ENCODE measurements at regions not wholly inside any gene's neighbourhood (a gene's known extent, or its start where the extent isn't known, plus 50 kb on each side); places are given as distances from the start of the nearest gene placed in this dataset.

- Histone ChIP-seq H3K9me3 (ENCODE audit: insufficient read depth, low read length) (no peaks in the 10 kb centered on the region), H3K4me1 (ENCODE audit: low read length) (peaks cover 25% of the 10 kb centered on the region), H3K4me2 (ENCODE audit: low read length) (no peak overlapping the region), H3K4me3 (ENCODE audit: low read length) (no peak overlapping the region), H3K79me2 (ENCODE audit: low read length) (no peaks in the 10 kb centered on the region), H3K27me3 (ENCODE audit: low read depth, low read length) (peaks cover 64% of the 10 kb centered on the region), H3K36me3 (replicated peaks; ENCODE audit: low read depth, low read length) (no peaks in the 10 kb centered on the region), H4K20me1 (ENCODE audit: insufficient read depth, low read length) (peaks cover 8% of the 10 kb centered on the region; the same call in 1 of the 2 replicates), H3K9ac (ENCODE audit: low read length) (no peak overlapping the region), H2AFZ (ENCODE audit: low read depth, low read length) (no peak overlapping the region), H3K27ac (ENCODE audit: low read length) (no peak overlapping the region)
- TF ChIP-seq EZH2phosphoT487 (IDR thresholded peaks at IDR 0.05; ENCODE audit: low read depth): no peak
- no peak for TF ChIP-seq CTCF (IDR thresholded peaks at IDR 0.05; ENCODE audit: low read depth, low read length)
Observed at GRCh38 chr20:23244916-23245552, 105.6 kb upstream of the NXT1 start.

GRCh38 chr20:23244156-23244915, 106.3 kb upstream of the NXT1 start:
- Histone ChIP-seq H3K9ac (ENCODE audit: low read length) (no peak overlapping the region), H3K27me3 (ENCODE audit: low read depth, low read length) (peaks cover 60% of the 10 kb centered on the region), H3K36me3 (replicated peaks; ENCODE audit: low read depth, low read length) (no peaks in the 10 kb centered on the region), H3K4me1 (ENCODE audit: low read length) (peaks cover 25% of the 10 kb centered on the region), H3K9me3 (ENCODE audit: insufficient read depth, low read length) (no peaks in the 10 kb centered on the region), H3K79me2 (ENCODE audit: low read length) (no peaks in the 10 kb centered on the region), H3K27ac (ENCODE audit: low read length) (no peak overlapping the region), H3K4me3 (ENCODE audit: low read length) (no peak overlapping the region), H3K4me2 (ENCODE audit: low read length) (no peak overlapping the region), H2AFZ (ENCODE audit: low read depth, low read length) (no peak overlapping the region), H4K20me1 (ENCODE audit: insufficient read depth, low read length) (peaks cover 8% of the 10 kb centered on the region; the same call in 1 of the 2 replicates)
- TF ChIP-seq CTCF (IDR thresholded peaks at IDR 0.05; ENCODE audit: low read depth, low read length) (no peak), EZH2phosphoT487 (IDR thresholded peaks at IDR 0.05; ENCODE audit: low read depth) (no peak)

- Histone ChIP-seq H3K4me2 (ENCODE audit: low read length) (no peak overlapping the region), H3K9ac (ENCODE audit: low read length) (no peak overlapping the region), H3K27ac (ENCODE audit: low read length) (no peak overlapping the region), H3K79me2 (ENCODE audit: low read length) (no peaks in the 10 kb centered on the region), H4K20me1 (ENCODE audit: insufficient read depth, low read length) (peaks cover 8% of the 10 kb centered on the region; the same call in 1 of the 2 replicates), H2AFZ (ENCODE audit: low read depth, low read length) (no peak overlapping the region), H3K9me3 (ENCODE audit: insufficient read depth, low read length) (no peaks in the 10 kb centered on the region), H3K4me1 (ENCODE audit: low read length) (peaks cover 25% of the 10 kb centered on the region), H3K36me3 (replicated peaks; ENCODE audit: low read depth, low read length) (no peaks in the 10 kb centered on the region), H3K27me3 (ENCODE audit: low read depth, low read length) (peaks cover 61% of the 10 kb centered on the region), H3K4me3 (ENCODE audit: low read length) (no peak overlapping the region)
- TF ChIP-seq EZH2phosphoT487 (IDR thresholded peaks at IDR 0.05; ENCODE audit: low read depth): no peak
- TF ChIP-seq CTCF (IDR thresholded peaks at IDR 0.05; ENCODE audit: low read depth, low read length): no peak
Observed at GRCh38 chr20:23243791-23244155, 106.8 kb upstream of the NXT1 start.

GRCh38 chr20:23242556-23243180, 107.9 kb upstream of the NXT1 start:
- TF ChIP-seq CTCF (IDR thresholded peaks at IDR 0.05; ENCODE audit: low read depth, low read length) (no peak), EZH2phosphoT487 (IDR thresholded peaks at IDR 0.05; ENCODE audit: low read depth) (no peak)
- H3K4me1 ChIP-seq (ENCODE audit: low read length): peaks cover 23% of the 10 kb centered on the region

More at GRCh38 chr20:23242556-23243180, 107.9 kb upstream of the NXT1 start:
- peaks cover 54% of the 10 kb centered on the region for H3K27me3 ChIP-seq (ENCODE audit: low read depth, low read length)
- peaks cover 6% of the 10 kb centered on the region; the same call in 1 of the 2 replicates for H4K20me1 ChIP-seq (ENCODE audit: insufficient read depth, low read length)
- H3K4me3 ChIP-seq (ENCODE audit: low read length): no peak overlapping the region
- H3K9me3 ChIP-seq (ENCODE audit: insufficient read depth, low read length): no peaks in the 10 kb centered on the region
- no peak overlapping the region for H3K9ac ChIP-seq (ENCODE audit: low read length)
- H2AFZ ChIP-seq (ENCODE audit: low read depth, low read length): no peak overlapping the region
- no peak overlapping the region for H3K4me2 ChIP-seq (ENCODE audit: low read length)
- no peak overlapping the region for H3K27ac ChIP-seq (ENCODE audit: low read length)
- H3K79me2 ChIP-seq (ENCODE audit: low read length): no peaks in the 10 kb centered on the region
- H3K36me3 ChIP-seq (replicated peaks; ENCODE audit: low read depth, low read length): no peaks in the 10 kb centered on the region
